Ishikawa (cell line): ENCODE measurements at regions not wholly inside any gene's neighbourhood (a gene's known extent, or its start where the extent isn't known, plus 50 kb on each side); places are given as distances from the start of the nearest gene placed in this dataset.

Source experiments
- CREB1 ChIP-seq: IDR thresholded peaks from 2 replicates; pipeline ENCODE4 v1.6.1; 2012; ENCODE audit warnings: low read depth
- EGR1 ChIP-seq: IDR thresholded peaks from 2 replicates; pipeline ENCODE4 v1.6.1; 2012
- EP300 ChIP-seq: IDR thresholded peaks from 2 replicates; pipeline ENCODE4 v1.6.1; 2012; ENCODE audit warnings: borderline replicate concordance
- FOXM1 ChIP-seq: IDR thresholded peaks from 2 replicates; pipeline ENCODE4 v1.6.1; 2012; ENCODE audit warnings: low read depth, borderline replicate concordance
- RAD21 ChIP-seq: IDR thresholded peaks from 2 replicates; pipeline ENCODE4 v1.6.1; 2012; ENCODE audit warnings: low read depth
- REST ChIP-seq: IDR thresholded peaks from 2 replicates; pipeline ENCODE4 v1.6.1; 2012; ENCODE audit warnings: low read depth, mild to moderate bottlenecking
- TAF1 ChIP-seq: IDR thresholded peaks from 2 replicates; pipeline ENCODE4 v1.6.1; 2012; ENCODE audit warnings: low read depth, mild to moderate bottlenecking
- TEAD4 ChIP-seq: IDR thresholded peaks from 2 replicates; pipeline ENCODE4 v1.6.1; 2012
- YY1 ChIP-seq: IDR thresholded peaks from 2 replicates; pipeline ENCODE4 v1.6.1; 2012; ENCODE audit warnings: low read depth
- TF ChIP-seq, protein P1 (sequence below): IDR thresholded peaks from 2 replicates; pipeline ENCODE4 v1.6.1; 2012

GRCh38 chr22:49689255-49689770 is 138.4 kb downstream of the BRD1 start:
- TF ChIP-seq, protein P1, sequence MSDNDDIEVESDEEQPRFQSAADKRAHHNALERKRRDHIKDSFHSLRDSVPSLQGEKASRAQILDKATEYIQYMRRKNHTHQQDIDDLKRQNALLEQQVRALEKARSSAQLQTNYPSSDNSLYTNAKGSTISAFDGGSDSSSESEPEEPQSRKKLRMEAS, result no peak
- TF ChIP-seq REST, result no peak
- no peak for TF ChIP-seq YY1
- no peak for TF ChIP-seq TAF1
- TF ChIP-seq RAD21, result no peak
- no peak for TF ChIP-seq EGR1
- TF ChIP-seq EP300, result no peak
- TF ChIP-seq FOXM1, result no peak
- no peak for TF ChIP-seq TEAD4
- TF ChIP-seq CREB1, result no peak
